H1 (cell line): ENCODE measurements at regions not wholly inside any gene's neighbourhood (a gene's known extent, or its start where the extent isn't known, plus 50 kb on each side); places are given as distances from the start of the nearest gene placed in this dataset.

Experiments used
- CTCF ChIA-PET: fragments of 300-600 bp; sonication (Branson Sonifier 250); formaldehyde crosslinking; loops from one replicate; lab custom pipeline; 2021; ENCODE audit not compliant: partially characterized antibody; lab: Charles Lee
- POLR2A ChIA-PET: fragments of 300-600 bp; sonication (Branson Sonifier 250); formaldehyde crosslinking; loops from one replicate; lab custom pipeline; 2021; ENCODE audit warnings: inconsistent platforms; ENCODE audit not compliant: partially characterized antibody; lab: Charles Lee
- DNase-seq, 2 experiments: peaks; one replicate each; pipeline versions ENCODE4 v3.0.0 to v3.0.0-alpha.2; 2010 to 2022; ENCODE audit warnings: low spot score in 2 of 2, low read depth in 1 of 2, mixed read lengths in 1 of 2
- FAIRE-seq: peaks from 2 replicates; lab custom pipeline; 2011; peaks lifted over from hg19 to GRCh38; lab: Jason Lieb, UNC
- H2AFZ ChIP-seq: 2 replicates; pipeline ENCODE4 v1.8.1; 2012; ENCODE audit warnings: low read length, inconsistent platforms
- H2AK5ac ChIP-seq: 2 replicates; pipeline ENCODE4 v1.6.1; 2013; ENCODE audit warnings: low read depth, low read length
- H2BK120ac ChIP-seq: replicated peaks from 2 replicates; pipeline ENCODE3; 2013; ENCODE audit warnings: low read depth, low read length, inconsistent platforms
- H2BK12ac ChIP-seq: 2 replicates; pipeline ENCODE4 v1.6.1; 2013; ENCODE audit warnings: low read depth, low read length
- H2BK15ac ChIP-seq: 2 replicates; pipeline ENCODE4 v1.6.1; 2013; ENCODE audit warnings: low read length
- H2BK20ac ChIP-seq: 2 replicates; pipeline ENCODE4 v1.6.1; 2013; ENCODE audit warnings: low read length
- H2BK5ac ChIP-seq: 2 replicates; pipeline ENCODE4 v1.6.1; 2013; ENCODE audit warnings: low read depth, low read length
- H3K14ac ChIP-seq: 2 replicates; pipeline ENCODE4 v1.6.1; 2013; ENCODE audit warnings: inconsistent platforms; ENCODE audit not compliant: insufficient read length
- H3K18ac ChIP-seq: 2 replicates; pipeline ENCODE4 v1.6.1; 2013; ENCODE audit warnings: low read length; ENCODE audit errors: extremely low read depth
- H3K23ac ChIP-seq: 2 replicates; pipeline ENCODE4 v1.6.1; 2013; ENCODE audit warnings: inconsistent platforms; ENCODE audit not compliant: insufficient read length
- H3K23me2 ChIP-seq: 2 replicates; pipeline ENCODE4 v1.6.1; 2013; ENCODE audit warnings: low read depth, low read length
- H3K27ac ChIP-seq: 2 replicates; pipeline ENCODE4 v1.6.1; 2011; ENCODE audit warnings: low read depth, low read length, inconsistent platforms
- H3K27me3 ChIP-seq, 4 experiments: replicated peaks in 1 of 4; 1 replicate in 1 of 4; 2 replicates in 3 of 4; pipeline versions ENCODE4 v1.6.1 to v1.8.1; 2011 to 2013; ENCODE audit warnings: low read length in 3 of 4, mild to moderate bottlenecking in 3 of 4, inconsistent platforms in 2 of 4, mixed read lengths in 2 of 4, moderate library complexity in 1 of 4; ENCODE audit not compliant: control insufficient read depth in 3 of 4, insufficient read depth in 3 of 4; ENCODE audit errors: extremely low read depth in 1 of 4
- H3K36me3 ChIP-seq, 4 experiments: 2 replicates each; pipeline versions ENCODE4 v1.6.1 to v1.8.1; 2011 to 2013; ENCODE audit warnings: mild to moderate bottlenecking in 4 of 4, low read length in 3 of 4, moderate library complexity in 2 of 4, control low read depth in 1 of 4, inconsistent platforms in 1 of 4; ENCODE audit not compliant: insufficient read depth in 4 of 4, control insufficient read depth in 2 of 4
- H3K4ac ChIP-seq: replicated peaks from 2 replicates; pipeline ENCODE3; 2013; ENCODE audit warnings: low read length, low read depth, mixed read lengths, inconsistent platforms; ENCODE audit not compliant: insufficient read length
- H3K4me1 ChIP-seq, 4 experiments: replicated peaks in 1 of 4; 1 replicate in 1 of 4; 2 replicates in 3 of 4; pipeline versions ENCODE4 v1.6.1 to v1.8.1; 2011 to 2013; ENCODE audit warnings: low read length in 3 of 4, inconsistent platforms in 2 of 4, mixed read lengths in 1 of 4; ENCODE audit not compliant: insufficient read depth in 4 of 4, control insufficient read depth in 3 of 4
- H3K4me2 ChIP-seq, 2 experiments: 2 replicates each; pipeline versions ENCODE4 v1.6.1 to v1.8.1; 2011 to 2013; ENCODE audit warnings: low read depth in 2 of 2, low read length in 2 of 2, control low read depth in 1 of 2, inconsistent platforms in 1 of 2, mild to moderate bottlenecking in 1 of 2; ENCODE audit not compliant: insufficient read depth in 1 of 2
- H3K4me3 ChIP-seq, 4 experiments: fragments of 200-600, 300-600 bp in 1 of 4; sonication (generic), shearing (Covaris generic), sonication (Bioruptor Twin) in 1 of 4; 2 replicates each; pipeline versions ENCODE4 v1.5.1 to v1.8.1; 2011 to 2016; ENCODE audit warnings: low read length in 4 of 4, low read depth in 3 of 4, control low read depth in 2 of 4, inconsistent platforms in 2 of 4, mild to moderate bottlenecking in 2 of 4, mixed read lengths in 1 of 4, moderate library complexity in 1 of 4; ENCODE audit not compliant: insufficient read depth in 2 of 4; ENCODE audit errors: extremely low read depth in 1 of 4
- H3K56ac ChIP-seq: replicated peaks from 2 replicates; pipeline ENCODE3; 2013; ENCODE audit warnings: low read depth, mild to moderate bottlenecking, mixed read lengths, low read length, inconsistent platforms; ENCODE audit not compliant: insufficient read length
- H3K79me1 ChIP-seq: 2 replicates; pipeline ENCODE4 v1.6.1; 2013; ENCODE audit warnings: low read depth, low read length, control low read depth
- H3K79me2 ChIP-seq, 2 experiments: 2 replicates each; pipeline versions ENCODE4 v1.6.1 to v1.8.1; 2012 to 2013; ENCODE audit warnings: low read length in 2 of 2, mild to moderate bottlenecking in 2 of 2, inconsistent platforms in 1 of 2; ENCODE audit not compliant: insufficient read depth in 2 of 2, control insufficient read depth in 1 of 2
- H3K9ac ChIP-seq, 4 experiments: replicated peaks in 1 of 4; 1 replicate in 1 of 4; 2 replicates in 3 of 4; pipeline versions ENCODE4 v1.6.1 to v1.8.1; 2011 to 2013; ENCODE audit warnings: low read depth in 3 of 4, low read length in 3 of 4, control low read depth in 2 of 4, mild to moderate bottlenecking in 2 of 4, moderate library complexity in 2 of 4, inconsistent platforms in 1 of 4; ENCODE audit errors: extremely low read depth in 1 of 4
- H3K9me3 ChIP-seq, 2 experiments: 2 replicates each; pipeline versions ENCODE4 v1.6.1 to v1.8.1; 2012 to 2013; ENCODE audit warnings: mild to moderate bottlenecking in 2 of 2, moderate library complexity in 2 of 2, control low read depth in 1 of 2, inconsistent platforms in 1 of 2, low read depth in 1 of 2, low read length in 1 of 2, mixed read lengths in 1 of 2; ENCODE audit not compliant: insufficient read depth in 2 of 2
- H4K20me1 ChIP-seq, 2 experiments: replicated peaks in 1 of 2; 2 replicates each; pipeline versions ENCODE3 to v1.8.1; 2011 to 2013; ENCODE audit warnings: inconsistent platforms in 2 of 2, low read length in 2 of 2, mild to moderate bottlenecking in 1 of 2; ENCODE audit not compliant: insufficient read depth in 2 of 2, control insufficient read depth in 1 of 2
- H4K5ac ChIP-seq: 2 replicates; pipeline ENCODE4 v1.6.1; 2013; ENCODE audit warnings: low read length, low read depth, mixed read lengths, inconsistent platforms; ENCODE audit not compliant: insufficient read length
- H4K8ac ChIP-seq: 2 replicates; pipeline ENCODE4 v1.8.0; 2013; ENCODE audit warnings: mild to moderate bottlenecking, moderate library complexity, low read length, inconsistent platforms; ENCODE audit not compliant: insufficient read depth; ENCODE audit errors: extremely low read depth
- H4K91ac ChIP-seq: replicated peaks from 2 replicates; pipeline ENCODE3; 2013; ENCODE audit warnings: low read length, mixed read lengths, inconsistent platforms; ENCODE audit not compliant: insufficient read length
- BCL11A ChIP-seq, 2 experiments: IDR thresholded peaks; one replicate each; pipeline ENCODE4 v1.6.1; 2011; ENCODE audit warnings: low read depth in 2 of 2, low read length in 2 of 2, mild to moderate bottlenecking in 2 of 2
- KDM4A ChIP-seq: IDR thresholded peaks from one replicate; pipeline ENCODE4 v1.7.1; 2012; ENCODE audit warnings: low read depth, mild to moderate bottlenecking, moderate library complexity, low read length, inconsistent platforms; ENCODE audit not compliant: severe bottlenecking
- MAX ChIP-seq: IDR thresholded peaks from 2 replicates; pipeline ENCODE4 v1.6.1; 2012; ENCODE audit warnings: inconsistent platforms
- SAP30 ChIP-seq: fragments of 300-600 bp; sonication (generic); IDR thresholded peaks from 2 replicates; pipeline ENCODE4 v1.7.1; 2012; ENCODE audit warnings: low read length, moderate library complexity, mild to moderate bottlenecking, inconsistent platforms; ENCODE audit not compliant: insufficient read depth, insufficient replicate concordance
- TEAD4 ChIP-seq: IDR thresholded peaks from 2 replicates; pipeline ENCODE4 v1.6.1; 2012; ENCODE audit warnings: low read depth, low read length, inconsistent platforms, mixed read lengths
- WGBS, 2 experiments: shearing (Covaris generic) in 1 of 2; methylation state at CpG; one replicate each; pipeline versions ENCODE4 v1.1.6 to v1.1.7; 2013 to 2015; ENCODE audit warnings: low lambda C conversion rate in 2 of 2, mixed read lengths in 2 of 2, inconsistent platforms in 1 of 2, low coverage in 1 of 2, missing lambda C conversion rate in 1 of 2; ENCODE audit not compliant: insufficient replicate concordance in 2 of 2, insufficient coverage in 1 of 2, insufficient read length in 1 of 2; ENCODE audit errors: extremely low coverage in 1 of 2, missing lambda C conversion rate in 1 of 2; 5-methylcytosine and 5-hydroxymethylcytosine counted together

- Histone ChIP-seq H4K8ac (no peak overlapping the region), H3K4me1 (no peaks in the 10 kb centered on the region), H4K5ac (no peak overlapping the region), H2AK5ac (no peak overlapping the region), H3K4ac (no peak overlapping the region), H4K91ac (no peak overlapping the region), H3K23ac (no peak overlapping the region), H3K4me2 (no peak overlapping the region), H3K36me3 (no peaks in the 10 kb centered on the region), H3K9ac (no peak overlapping the region), H3K27ac (no peak overlapping the region), H3K14ac (no peak overlapping the region), H4K20me1 (no peaks in the 10 kb centered on the region), H2BK5ac (no peak overlapping the region), H2BK12ac (no peak overlapping the region), H3K9me3 (no peaks in the 10 kb centered on the region), H3K79me2 (no peaks in the 10 kb centered on the region), H2AFZ (no peak overlapping the region; the same call in 1 of the 2 replicates), H3K27me3 (no peaks in the 10 kb centered on the region), H2BK15ac (no peak overlapping the region), H2BK120ac (no peak overlapping the region), H2BK20ac (no peak overlapping the region), H3K4me3 (no peak overlapping the region), H3K79me1 (no peaks in the 10 kb centered on the region), H3K56ac (no peak overlapping the region), H3K18ac (no peak overlapping the region), H3K23me2 (no peaks in the 10 kb centered on the region)
- ChIA-PET CTCF (no interaction called here), POLR2A (no interaction called here)
- TF ChIP-seq TEAD4 (no peak), MAX (no peak), SAP30 (no peak), BCL11A (IDR thresholded peaks at IDR 0.05; ENCODE audit: low read depth in 2 of 2, low read length in 2 of 2) (no peak), KDM4A (no peak)
- WGBS, 2 experiments, result 67% methylated on average over 1 of the region's 2 CpGs; no CpG with 5 or more reads in 1 of the 2 experiments
- FAIRE-seq, result no peak
- no peak for DNase-seq
Measured at GRCh38 chr14:34157651-34158050, 206.8 kb upstream of the EGLN3 start.
